Erythroblast (primary cell): ENCODE measurements at regions not wholly inside any gene's neighbourhood (a gene's known extent, or its start where the extent isn't known, plus 50 kb on each side); places are given as distances from the start of the nearest gene placed in this dataset.

Experiments used
- GATA1 ChIP-seq: IDR thresholded peaks from 2 replicates; pipeline ENCODE4 v1.6.1; 2011; ENCODE audit warnings: low read depth, mild to moderate bottlenecking, control low read depth, low read length, moderate library complexity
- POLR2A ChIP-seq: IDR thresholded peaks from 2 replicates; pipeline ENCODE4 v1.6.1; 2011; ENCODE audit warnings: mild to moderate bottlenecking, low read length

DNA sequence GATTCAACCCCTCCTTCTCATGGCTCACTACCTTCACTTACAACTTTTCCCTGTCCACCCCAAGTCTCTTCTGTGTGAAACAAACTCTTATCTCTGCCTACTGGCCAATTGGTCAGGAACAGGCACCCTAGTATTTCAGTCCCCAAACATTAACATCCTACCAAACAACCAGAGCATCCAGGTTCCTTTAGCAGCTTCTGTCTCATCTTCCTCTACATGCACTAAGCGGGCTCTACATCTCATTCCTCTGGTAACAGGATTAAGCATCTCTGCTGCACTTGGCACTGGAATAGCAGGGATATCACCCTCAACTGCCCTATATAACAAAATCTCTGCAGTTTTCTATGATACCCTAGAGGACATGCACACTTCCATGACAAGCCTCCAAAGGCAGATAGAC, 116.2 kb downstream of the JRKL start:
- TF ChIP-seq POLR2A (no peak), GATA1 (no peak)
